Neural cell (in vitro differentiated cells): ENCODE measurements at regions not wholly inside any gene's neighbourhood (a gene's known extent, or its start where the extent isn't known, plus 50 kb on each side); places are given as distances from the start of the nearest gene placed in this dataset.

Source experiments
- H2AFZ ChIP-seq: fragments of 200-600, 300-800 bp; sonication (generic), shearing (Covaris generic); 2 replicates; pipeline ENCODE4 v1.6.0; 2014; ENCODE audit warnings: low read depth, mild to moderate bottlenecking, antibody characterized with exemption, low read length, moderate library complexity
- H3F3A ChIP-seq: fragments of 200-600 bp; shearing (Covaris generic); 2 replicates; pipeline ENCODE4 v1.6.1; 2016; ENCODE audit warnings: mild to moderate bottlenecking, moderate library complexity, mixed read lengths, antibody characterized with exemption, low read length; ENCODE audit not compliant: insufficient read depth, poor library complexity, severe bottlenecking
- H3K27ac ChIP-seq: fragments of 200-600, 300-800 bp; sonication (generic), shearing (Covaris generic); 2 replicates; pipeline ENCODE4 v1.5.1; 2014; ENCODE audit warnings: mild to moderate bottlenecking, low read length, moderate library complexity
- H3K27me3 ChIP-seq: fragments of 300-800, 200-600 bp; sonication (generic), shearing (Covaris generic); 2 replicates; pipeline ENCODE4 v1.6.0; 2014; ENCODE audit warnings: mild to moderate bottlenecking, low read depth, low read length, moderate library complexity; ENCODE audit not compliant: insufficient read depth
- H3K36me3 ChIP-seq: fragments of 300-800, 200-600 bp; sonication (generic), shearing (Covaris generic); 2 replicates; pipeline ENCODE4 v1.5.1; 2014; ENCODE audit warnings: mild to moderate bottlenecking, antibody characterized with exemption, low read length, moderate library complexity; ENCODE audit not compliant: insufficient read depth
- H3K4me2 ChIP-seq: fragments of 300-800, 200-600 bp; sonication (generic), shearing (Covaris generic); 2 replicates; pipeline ENCODE4 v1.6.0; 2014; ENCODE audit warnings: mild to moderate bottlenecking, low read length
- H3K4me3 ChIP-seq: fragments of 300-800, 200-600 bp; sonication (generic), shearing (Covaris generic); 2 replicates; pipeline ENCODE4 v1.5.1; 2014; ENCODE audit warnings: mild to moderate bottlenecking, low read length, moderate library complexity
- H3K79me2 ChIP-seq: fragments of 200-600 bp; shearing (Covaris generic); replicated peaks from 2 replicates; pipeline ENCODE4 v1.6.0; 2014; ENCODE audit warnings: mild to moderate bottlenecking, low read length, moderate library complexity; ENCODE audit not compliant: insufficient read depth
- H3K9ac ChIP-seq: fragments of 300-800, 200-600 bp; sonication (generic), shearing (Covaris generic); 2 replicates; pipeline ENCODE4 v1.6.1; 2016; ENCODE audit warnings: mild to moderate bottlenecking, low read length, mixed read lengths
- H3K9me2 ChIP-seq: fragments of 200-600 bp; shearing (Covaris generic); 2 replicates; pipeline ENCODE4 v1.6.1; 2016; ENCODE audit warnings: mild to moderate bottlenecking, low read length, mixed read lengths; ENCODE audit not compliant: insufficient read depth
- H3K9me3 ChIP-seq: fragments of 200-600, 300-800 bp; sonication (generic), shearing (Covaris generic); 2 replicates; pipeline ENCODE4 v1.6.1; 2016; ENCODE audit warnings: mild to moderate bottlenecking, mixed run types, low read length, moderate library complexity, mixed read lengths
- H4K20me1 ChIP-seq: fragments of 200-600 bp; shearing (Covaris generic); 2 replicates; pipeline ENCODE4 v1.6.1; 2016; ENCODE audit warnings: mild to moderate bottlenecking, mixed run types; ENCODE audit not compliant: insufficient read depth
- EP300 ChIP-seq: fragments of 450-650 bp; conservative IDR thresholded peaks from 2 replicates; pipeline ENCODE4 v1.6.1; 2014; ENCODE audit warnings: antibody characterized with exemption, mild to moderate bottlenecking, moderate library complexity; ENCODE audit not compliant: poor library complexity, severe bottlenecking
- EZH2 ChIP-seq: fragments of 200-600, 300-800 bp; shearing (Covaris generic), sonication (generic); IDR thresholded peaks from 2 replicates; pipeline ENCODE4 v1.6.1; 2014; ENCODE audit warnings: antibody characterized with exemption, low read length, borderline replicate concordance, mild to moderate bottlenecking; ENCODE audit not compliant: insufficient read depth, poor library complexity, severe bottlenecking
- MXI1 ChIP-seq: fragments of 450-650 bp; conservative IDR thresholded peaks from 2 replicates; pipeline ENCODE4 v1.6.1; 2014; ENCODE audit warnings: antibody characterized with exemption, mild to moderate bottlenecking; ENCODE audit not compliant: poor library complexity, severe bottlenecking
- POLR2AphosphoS5 ChIP-seq: IDR thresholded peaks from 2 replicates; pipeline ENCODE4 v1.6.1; 2012
- RAD21 ChIP-seq: fragments of 450-650 bp; conservative IDR thresholded peaks from 2 replicates; pipeline ENCODE4 v1.6.1; 2014; ENCODE audit warnings: antibody characterized with exemption, mild to moderate bottlenecking, moderate library complexity
- SMC3 ChIP-seq: fragments of 450-650 bp; conservative IDR thresholded peaks from 2 replicates; pipeline ENCODE4 v1.6.1; 2014; ENCODE audit warnings: antibody characterized with exemption, mild to moderate bottlenecking, moderate library complexity; ENCODE audit not compliant: poor library complexity
- TAF1 ChIP-seq: IDR thresholded peaks from 2 replicates; pipeline ENCODE4 v1.6.1; 2012; ENCODE audit warnings: low read depth
- TF ChIP-seq, protein P1 (sequence below): IDR thresholded peaks from 2 replicates; pipeline ENCODE4 v1.6.1; 2012; ENCODE audit warnings: borderline replicate concordance
- TF ChIP-seq, protein P2 (sequence below): fragments of 450-650 bp; IDR thresholded peaks from 2 replicates; pipeline ENCODE4 v1.5.1; 2014; ENCODE audit warnings: antibody characterized with exemption, mild to moderate bottlenecking, moderate library complexity; ENCODE audit not compliant: poor library complexity, severe bottlenecking

DNA sequence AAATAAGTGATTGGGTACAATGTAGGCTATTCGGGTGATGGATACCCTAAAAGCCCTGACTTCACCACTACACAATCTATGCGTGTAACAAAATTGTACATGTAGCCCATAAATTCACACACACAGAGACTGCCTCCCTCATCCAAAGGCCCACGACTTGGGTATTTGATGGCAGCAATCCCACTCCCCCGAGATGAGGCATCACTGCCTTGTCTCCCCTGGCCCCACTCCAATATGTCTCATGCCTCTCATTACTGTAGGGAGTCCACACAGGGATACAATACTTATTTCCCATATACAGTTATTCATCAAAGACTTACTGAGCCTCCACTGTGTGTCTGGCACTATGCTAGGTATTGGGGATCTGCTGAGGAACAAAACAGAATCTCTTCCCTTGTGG is 192.6 kb downstream of the CBLN1 start:
- Histone ChIP-seq H3K9me3 (no peaks in the 10 kb centered on the region), H3K36me3 (no peaks in the 10 kb centered on the region), H4K20me1 (no peaks in the 10 kb centered on the region), H3K9ac (no peak overlapping the region), H3K79me2 (no peaks in the 10 kb centered on the region), H3F3A (no peaks in the 10 kb centered on the region), H3K4me2 (no peak overlapping the region), H3K4me3 (no peak overlapping the region), H3K9me2 (no peaks in the 10 kb centered on the region), H3K27ac (no peak overlapping the region), H3K27me3 (no peaks in the 10 kb centered on the region), H2AFZ (no peak overlapping the region)
- TF ChIP-seq RAD21 (no peak), MXI1 (no peak), TAF1 (no peak)
- TF ChIP-seq, protein P1, sequence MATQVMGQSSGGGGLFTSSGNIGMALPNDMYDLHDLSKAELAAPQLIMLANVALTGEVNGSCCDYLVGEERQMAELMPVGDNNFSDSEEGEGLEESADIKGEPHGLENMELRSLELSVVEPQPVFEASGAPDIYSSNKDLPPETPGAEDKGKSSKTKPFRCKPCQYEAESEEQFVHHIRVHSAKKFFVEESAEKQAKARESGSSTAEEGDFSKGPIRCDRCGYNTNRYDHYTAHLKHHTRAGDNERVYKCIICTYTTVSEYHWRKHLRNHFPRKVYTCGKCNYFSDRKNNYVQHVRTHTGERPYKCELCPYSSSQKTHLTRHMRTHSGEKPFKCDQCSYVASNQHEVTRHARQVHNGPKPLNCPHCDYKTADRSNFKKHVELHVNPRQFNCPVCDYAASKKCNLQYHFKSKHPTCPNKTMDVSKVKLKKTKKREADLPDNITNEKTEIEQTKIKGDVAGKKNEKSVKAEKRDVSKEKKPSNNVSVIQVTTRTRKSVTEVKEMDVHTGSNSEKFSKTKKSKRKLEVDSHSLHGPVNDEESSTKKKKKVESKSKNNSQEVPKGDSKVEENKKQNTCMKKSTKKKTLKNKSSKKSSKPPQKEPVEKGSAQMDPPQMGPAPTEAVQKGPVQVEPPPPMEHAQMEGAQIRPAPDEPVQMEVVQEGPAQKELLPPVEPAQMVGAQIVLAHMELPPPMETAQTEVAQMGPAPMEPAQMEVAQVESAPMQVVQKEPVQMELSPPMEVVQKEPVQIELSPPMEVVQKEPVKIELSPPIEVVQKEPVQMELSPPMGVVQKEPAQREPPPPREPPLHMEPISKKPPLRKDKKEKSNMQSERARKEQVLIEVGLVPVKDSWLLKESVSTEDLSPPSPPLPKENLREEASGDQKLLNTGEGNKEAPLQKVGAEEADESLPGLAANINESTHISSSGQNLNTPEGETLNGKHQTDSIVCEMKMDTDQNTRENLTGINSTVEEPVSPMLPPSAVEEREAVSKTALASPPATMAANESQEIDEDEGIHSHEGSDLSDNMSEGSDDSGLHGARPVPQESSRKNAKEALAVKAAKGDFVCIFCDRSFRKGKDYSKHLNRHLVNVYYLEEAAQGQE = no peak
- TF ChIP-seq, protein P2, sequence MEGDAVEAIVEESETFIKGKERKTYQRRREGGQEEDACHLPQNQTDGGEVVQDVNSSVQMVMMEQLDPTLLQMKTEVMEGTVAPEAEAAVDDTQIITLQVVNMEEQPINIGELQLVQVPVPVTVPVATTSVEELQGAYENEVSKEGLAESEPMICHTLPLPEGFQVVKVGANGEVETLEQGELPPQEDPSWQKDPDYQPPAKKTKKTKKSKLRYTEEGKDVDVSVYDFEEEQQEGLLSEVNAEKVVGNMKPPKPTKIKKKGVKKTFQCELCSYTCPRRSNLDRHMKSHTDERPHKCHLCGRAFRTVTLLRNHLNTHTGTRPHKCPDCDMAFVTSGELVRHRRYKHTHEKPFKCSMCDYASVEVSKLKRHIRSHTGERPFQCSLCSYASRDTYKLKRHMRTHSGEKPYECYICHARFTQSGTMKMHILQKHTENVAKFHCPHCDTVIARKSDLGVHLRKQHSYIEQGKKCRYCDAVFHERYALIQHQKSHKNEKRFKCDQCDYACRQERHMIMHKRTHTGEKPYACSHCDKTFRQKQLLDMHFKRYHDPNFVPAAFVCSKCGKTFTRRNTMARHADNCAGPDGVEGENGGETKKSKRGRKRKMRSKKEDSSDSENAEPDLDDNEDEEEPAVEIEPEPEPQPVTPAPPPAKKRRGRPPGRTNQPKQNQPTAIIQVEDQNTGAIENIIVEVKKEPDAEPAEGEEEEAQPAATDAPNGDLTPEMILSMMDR = no peak

DNA sequence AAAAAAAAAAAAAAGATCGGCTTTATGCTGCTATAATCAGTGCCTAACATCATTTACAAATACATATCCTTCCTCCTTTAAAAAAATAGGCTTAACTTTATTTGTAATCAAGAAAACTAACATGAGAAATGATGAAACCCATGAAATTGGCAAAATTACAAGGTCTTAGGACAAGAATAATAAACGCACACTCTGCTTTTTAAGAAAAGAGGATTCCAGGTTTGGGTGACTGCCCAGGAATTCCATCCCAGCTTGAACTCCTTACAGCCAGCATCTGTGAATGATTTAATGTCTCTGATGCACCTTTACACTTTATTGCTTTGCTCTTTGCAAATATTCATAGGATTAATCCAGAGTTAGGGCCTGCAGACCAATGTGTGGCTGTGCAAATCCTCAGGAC is 196.0 kb downstream of the CBLN1 start:
- Histone ChIP-seq H3K9ac (no peak overlapping the region), H3K27me3 (no peaks in the 10 kb centered on the region), H3K4me2 (no peak overlapping the region), H2AFZ (no peak overlapping the region), H3K27ac (no peak overlapping the region), H3K9me2 (no peaks in the 10 kb centered on the region), H3K9me3 (no peaks in the 10 kb centered on the region), H3K4me3 (no peak overlapping the region), H4K20me1 (no peaks in the 10 kb centered on the region), H3K79me2 (no peaks in the 10 kb centered on the region), H3K36me3 (no peaks in the 10 kb centered on the region), H3F3A (no peaks in the 10 kb centered on the region)
- TF ChIP-seq RAD21 = no peak
- TF ChIP-seq, protein P2 = no peak
- no peak for TF ChIP-seq SMC3
- no peak for TF ChIP-seq TAF1
- no peak for TF ChIP-seq EP300
- TF ChIP-seq EZH2 = no peak
- TF ChIP-seq POLR2AphosphoS5 = no peak
- TF ChIP-seq MXI1 = no peak
- TF ChIP-seq, protein P1 = no peak
